ENCODE measurements at regions not wholly inside any gene's neighbourhood (a gene's known extent, or its start where the extent isn't known, plus 50 kb on each side); places are given as distances from the start of the nearest gene placed in this dataset.

GRCh38 chr6:115765966-115766365 lies 294.7 kb downstream of the FRK start (continued):
- TF ChIP-seq REST (IDR thresholded peaks at IDR 0.05; ENCODE audit: low read depth, low read length) (no peak), RFX5 (IDR thresholded peaks at IDR 0.05; ENCODE audit: low read depth, low read length) (no peak), MAX (IDR thresholded peaks at IDR 0.05; ENCODE audit: low read depth, low read length) (no peak)

- in situ Hi-C loops (cut with MboI) (no loop called here), intact Hi-C loops (cut with micrococcal nuclease; ENCODE audit: unreplicated experiment) (no loop called here)
- Histone ChIP-seq H4K20me1 (ENCODE audit: control insufficient read depth, insufficient read depth) (no peaks in the 10 kb centered on the region), H3K4me2 (ENCODE audit: control insufficient read depth, insufficient read depth) (no peak overlapping the region), H3K36me3 (ENCODE audit: control insufficient read depth in 2 of 2, insufficient read depth in 2 of 2, low read length in 1 of 2) (no peaks in the 10 kb centered on the region), H3K27ac (ENCODE audit: control insufficient read depth, insufficient read depth) (no peak overlapping the region), H3K79me2 (ENCODE audit: control insufficient read depth, insufficient read depth, low read length) (no peaks in the 10 kb centered on the region), H3K4me3 (no peak overlapping the region), H3K4me1 (ENCODE audit: control insufficient read depth, insufficient read depth, low read length) (no peaks in the 10 kb centered on the region), H3K9ac (ENCODE audit: control insufficient read depth, insufficient read depth, low read length) (no peak overlapping the region), H2AFZ (ENCODE audit: control insufficient read depth, low read depth, low read length) (no peak overlapping the region), H3K9me3 (replicated peaks; ENCODE audit: control insufficient read depth, insufficient read depth, low read length) (no peaks in the 10 kb centered on the region), H3K27me3 (replicated peaks in 1 of 2; ENCODE audit: control insufficient read depth in 2 of 2, insufficient read depth in 2 of 2, low read length in 1 of 2) (no peaks in the 10 kb centered on the region)
- POLR2A ChIA-PET, result no interaction called here
- no peak for TF ChIP-seq PBX3 (IDR thresholded peaks at IDR 0.05; ENCODE audit: insufficient replicate concordance, low read depth, low read length)
- no peak for TF ChIP-seq PRDM15 (CRISPR knock-in tag; IDR thresholded peaks at IDR 0.05)
- TF ChIP-seq KDM1A (IDR thresholded peaks at IDR 0.05; ENCODE audit: borderline replicate concordance), result no peak
- TF ChIP-seq ELK1 (IDR thresholded peaks at IDR 0.05; ENCODE audit: low read depth, low read length), result no peak
- no peak for TF ChIP-seq FOXM1 (IDR thresholded peaks at IDR 0.05; ENCODE audit: low read depth, low read length)
- TF ChIP-seq SMAD5 (IDR thresholded peaks at IDR 0.05; ENCODE audit: low read depth), result no peak
- FAIRE-seq (no peak), ATAC-seq (no peak), DNase-seq (ENCODE audit: low read depth, low spot score) (no peak)
- CTCF ChIA-PET, result no interaction called here
- RAD21 ChIA-PET (ENCODE audit: unreplicated experiment), result no interaction called here
- SMC1A ChIA-PET (ENCODE audit: uncharacterized antibody, unreplicated experiment), result interaction anchor here (0.7 to 1.3 kb wide), 2 partner anchors 10 to 164 kb away, joined by 3 to 4 read pairs; no protein-coding TSS in a partner anchor
- WGBS (ENCODE audit: insufficient coverage, insufficient replicate concordance, low lambda C conversion rate, missing lambda C conversion rate), result 27% methylated on average over 3 of the region's 3 CpGs
- no TSS peak for BruUV-seq (replicated peaks)
Measured at GRCh38 chr6:115759051-115759450, 301.6 kb downstream of the FRK start.
